UCSD-AML1 (cell line): ENCODE measurements at regions not wholly inside any gene's neighbourhood (a gene's known extent, or its start where the extent isn't known, plus 50 kb on each side); places are given as distances from the start of the nearest gene placed in this dataset.
"Not testable (repeated sequence)": the region's sequence is repeated elsewhere in the genome, so short reads cannot be mapped to it uniquely, and the experiment has no call there.

ENCODE experiments used
- DNase-seq: peaks from one replicate; lab custom pipeline; 2025; ENCODE audit not compliant: unreplicated experiment; lab: John Stamatoyannopoulos, UW

DNA sequence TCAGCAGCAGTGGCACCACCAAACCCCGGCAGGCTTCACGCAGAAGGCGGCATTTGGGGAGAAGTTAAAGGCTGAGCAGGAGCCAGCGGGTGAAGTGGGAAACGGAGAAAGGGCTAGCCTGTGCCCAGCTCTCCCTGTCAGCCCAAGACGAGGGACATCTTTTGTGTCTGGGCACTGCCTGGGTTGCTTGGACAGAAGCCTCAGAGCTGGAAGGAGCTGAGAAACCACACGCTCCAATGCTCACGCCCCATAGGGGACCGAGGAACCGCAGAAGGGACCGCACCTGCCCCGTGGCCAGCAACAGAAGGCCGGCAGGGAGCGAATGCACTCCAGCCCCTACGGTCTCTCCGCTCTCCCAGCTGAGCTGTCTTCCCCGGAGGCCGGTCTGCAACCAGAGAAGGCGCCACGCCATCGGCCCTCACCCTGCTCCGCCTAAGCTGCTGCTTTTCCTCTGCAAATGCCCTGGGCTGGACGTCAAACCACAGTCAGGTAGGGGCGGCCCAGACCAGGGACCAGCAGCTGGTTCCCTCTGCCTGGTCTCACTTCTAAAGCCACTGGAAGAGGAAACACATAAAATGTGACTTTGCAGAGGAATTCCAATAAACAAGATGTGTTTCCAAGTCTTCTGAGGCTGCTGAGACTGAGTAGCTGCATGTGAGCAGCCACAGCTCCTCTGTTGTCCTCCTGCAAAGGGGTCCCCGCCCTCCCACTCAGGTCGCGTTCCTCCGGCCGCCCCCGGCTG lies 182.4 kb upstream of the ZNF469 start:
- not testable (repeated sequence) for DNase-seq

DNA sequence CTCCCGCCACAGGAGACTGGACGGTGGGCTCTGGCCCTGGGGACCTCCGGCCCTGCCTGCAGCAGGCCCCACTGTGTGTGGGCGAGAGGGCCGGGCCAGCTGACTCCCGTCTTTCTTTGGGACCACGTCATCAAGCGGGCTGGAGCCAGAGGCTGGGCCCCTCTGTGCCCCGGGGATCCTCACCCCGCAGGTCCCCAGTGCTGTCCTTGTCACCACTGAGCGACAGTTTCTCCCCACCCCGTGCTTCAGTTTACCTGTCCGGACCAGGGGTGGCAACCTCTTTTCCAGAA lies 181.9 kb upstream of the ZNF469 start:
- no peak for DNase-seq

DNA sequence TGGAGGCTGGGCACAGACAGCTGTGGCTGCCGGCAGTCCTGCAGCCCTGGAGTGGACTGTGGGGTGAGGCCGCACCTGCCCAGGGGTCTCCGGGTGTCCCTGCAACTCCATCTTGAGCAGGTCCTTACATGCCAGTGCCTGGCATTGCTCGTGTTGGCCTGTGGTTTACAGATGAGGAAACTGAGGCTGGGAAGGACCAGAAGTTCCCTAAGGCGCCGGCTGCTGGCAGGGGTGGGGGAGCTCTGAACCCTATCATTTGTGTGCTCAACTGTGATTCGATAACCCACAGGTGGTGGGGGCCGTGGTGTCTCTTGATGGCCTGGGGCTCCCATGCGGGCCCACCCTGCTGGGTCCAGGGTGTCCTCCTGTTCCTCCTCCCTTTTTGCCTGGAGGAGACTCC lies 181.1 kb upstream of the ZNF469 start:
- not testable (repeated sequence) for DNase-seq

DNA sequence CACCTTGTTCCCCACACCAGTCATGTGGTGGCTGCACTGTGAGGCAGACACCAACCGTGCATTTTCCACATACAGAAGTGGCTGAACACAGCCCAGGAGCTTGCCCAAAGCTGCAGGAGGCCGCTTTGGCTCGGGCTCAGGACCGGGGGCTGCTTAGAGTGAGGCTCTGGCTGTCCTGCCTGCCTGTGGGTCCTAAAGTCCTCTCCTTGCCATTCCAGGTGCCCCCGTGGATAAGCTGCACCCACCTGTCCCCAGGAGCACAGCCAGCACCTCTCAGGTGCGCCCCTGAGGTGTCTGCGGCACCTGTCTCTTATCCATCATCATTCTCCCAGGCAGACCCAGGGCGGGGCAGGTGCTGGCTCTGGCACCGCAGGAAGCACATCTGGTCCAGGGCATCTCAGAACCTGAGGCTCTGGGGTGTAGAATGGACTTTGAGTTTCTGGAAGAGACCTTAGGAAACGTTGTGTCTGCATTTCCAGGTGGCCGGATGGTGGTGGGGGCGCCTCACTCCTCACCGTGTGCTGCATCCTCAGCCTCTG lies 180.5 kb upstream of the ZNF469 start:
- no peak for DNase-seq

DNA sequence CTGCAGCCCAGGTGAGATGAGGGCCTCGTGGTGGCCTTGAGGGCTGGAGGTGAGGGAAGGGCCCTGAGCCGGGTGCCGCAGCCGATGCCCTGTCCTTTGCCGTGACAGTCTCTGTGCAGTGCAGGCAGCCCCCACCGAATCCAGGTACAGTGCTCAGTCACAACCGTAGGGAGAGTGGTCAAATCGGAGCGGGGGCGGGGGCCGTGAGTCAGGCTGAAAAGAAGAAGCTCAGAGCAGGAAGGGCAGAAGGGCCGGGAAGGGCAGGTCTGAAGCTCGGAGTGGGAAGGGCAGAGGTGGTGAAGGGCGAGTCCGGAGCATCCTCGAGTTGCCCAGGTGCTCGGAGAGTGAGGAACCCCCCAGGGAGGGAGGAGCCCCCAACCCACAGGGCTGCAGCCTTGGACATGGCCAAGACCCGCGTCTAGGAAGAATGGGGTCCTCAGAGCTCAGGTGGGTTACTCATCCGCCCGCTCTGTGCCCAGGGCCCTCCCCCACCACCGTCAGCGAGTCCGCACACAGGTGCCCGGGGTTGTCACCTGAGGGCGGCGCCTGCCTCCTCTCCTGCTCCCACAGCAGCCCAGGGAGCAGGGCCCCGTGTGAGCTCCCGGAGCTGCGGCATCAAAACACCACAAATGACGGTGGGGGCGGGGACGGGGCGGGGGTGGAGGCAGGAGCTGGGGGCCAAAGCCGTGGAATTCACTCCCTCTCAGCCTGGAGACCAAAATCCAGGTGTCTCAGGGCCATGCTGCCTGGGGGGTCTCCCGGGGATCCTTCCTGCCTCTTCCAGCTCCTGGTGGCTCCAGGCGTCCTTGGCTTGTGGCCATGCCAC lies 179.7 kb upstream of the ZNF469 start:
- DNase-seq = not testable (repeated sequence)

DNA sequence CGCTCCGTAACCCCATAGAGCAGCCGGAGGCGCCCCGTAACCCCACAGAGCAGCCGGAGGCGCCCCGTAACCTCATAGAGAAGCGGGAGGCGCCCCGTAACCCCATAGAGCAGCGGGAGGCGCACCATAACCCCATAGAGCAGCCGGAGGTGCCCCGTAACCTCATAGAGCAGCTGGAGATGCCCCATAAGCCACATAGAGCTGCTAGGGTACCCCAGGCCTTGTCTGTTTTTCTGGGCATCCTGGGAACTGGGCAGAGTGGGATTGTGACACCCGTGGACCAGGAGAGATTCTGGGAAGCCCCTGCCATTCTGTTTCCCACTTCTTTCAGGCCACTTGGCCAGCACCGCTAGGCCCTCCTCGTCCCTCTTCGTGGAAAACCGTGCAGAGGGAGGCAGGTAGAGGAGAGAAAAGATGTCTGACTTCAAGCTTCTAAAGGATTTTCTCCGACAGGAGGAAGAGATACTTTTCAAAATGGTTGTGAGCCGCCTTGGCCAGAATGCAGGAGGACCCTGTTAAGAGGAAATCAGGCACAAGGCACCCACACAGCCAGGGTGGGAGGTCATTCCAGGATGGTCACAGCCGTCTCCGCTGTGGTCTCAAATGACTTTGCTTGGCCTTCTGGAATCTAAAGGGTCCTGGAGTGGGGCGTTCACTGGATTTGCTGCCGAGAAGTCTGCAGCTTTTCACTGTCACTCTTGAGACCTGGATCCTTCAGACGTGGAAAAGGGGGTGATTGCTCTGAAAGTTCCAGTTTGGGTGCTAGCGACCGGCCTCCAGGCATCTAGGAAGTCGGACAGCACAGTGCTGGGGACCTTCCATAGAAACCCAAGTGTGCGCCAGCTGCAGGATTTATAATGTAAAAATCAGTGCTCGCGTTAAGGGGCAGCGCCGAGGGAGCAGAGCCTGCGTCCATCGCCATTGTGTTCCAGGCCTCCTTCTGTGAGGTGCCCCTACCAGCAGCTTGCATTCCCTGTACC lies 178.3 kb upstream of the ZNF469 start:
- not testable (repeated sequence) for DNase-seq

DNA sequence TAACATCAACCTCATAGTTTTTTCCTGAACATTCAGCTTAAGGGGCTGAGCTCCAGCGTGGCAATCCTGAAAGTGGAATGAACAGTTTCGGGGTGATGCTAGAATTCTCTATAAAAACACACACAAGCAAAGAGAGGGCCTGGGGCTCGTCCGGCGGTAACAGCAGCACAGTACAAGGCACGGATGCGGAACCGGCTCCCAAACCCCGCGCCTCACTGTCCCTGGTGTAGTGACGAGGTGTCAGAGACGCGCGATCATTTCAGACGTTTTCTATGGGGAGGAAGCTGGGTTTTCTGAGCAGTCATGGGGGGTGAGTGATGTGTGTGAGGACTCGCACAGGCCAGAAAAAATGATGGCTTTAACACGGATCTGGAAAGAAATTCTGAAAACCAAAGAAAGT lies 177.3 kb upstream of the ZNF469 start:
- not testable (repeated sequence) for DNase-seq

DNA sequence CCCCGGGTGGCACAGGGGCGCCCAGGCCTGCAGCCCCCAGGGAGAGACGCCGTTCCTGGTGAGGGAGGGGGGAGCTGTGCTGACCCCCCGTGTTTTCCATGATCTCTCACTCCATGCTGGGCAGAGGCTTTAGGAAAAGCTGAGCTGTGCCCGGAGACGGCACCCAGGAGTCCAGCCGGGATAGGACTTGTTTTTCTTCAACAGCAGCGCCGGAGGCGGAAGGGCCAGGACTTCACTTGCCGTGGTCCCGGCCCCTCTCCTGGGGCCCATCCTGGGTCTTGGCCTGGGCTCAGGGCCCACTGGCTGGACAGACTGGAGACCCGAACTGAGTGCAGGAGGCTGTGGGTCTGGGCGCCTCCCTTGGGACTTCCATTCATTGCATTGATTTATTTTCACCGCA lies 176.8 kb upstream of the ZNF469 start:
- not testable (repeated sequence) for DNase-seq

DNA sequence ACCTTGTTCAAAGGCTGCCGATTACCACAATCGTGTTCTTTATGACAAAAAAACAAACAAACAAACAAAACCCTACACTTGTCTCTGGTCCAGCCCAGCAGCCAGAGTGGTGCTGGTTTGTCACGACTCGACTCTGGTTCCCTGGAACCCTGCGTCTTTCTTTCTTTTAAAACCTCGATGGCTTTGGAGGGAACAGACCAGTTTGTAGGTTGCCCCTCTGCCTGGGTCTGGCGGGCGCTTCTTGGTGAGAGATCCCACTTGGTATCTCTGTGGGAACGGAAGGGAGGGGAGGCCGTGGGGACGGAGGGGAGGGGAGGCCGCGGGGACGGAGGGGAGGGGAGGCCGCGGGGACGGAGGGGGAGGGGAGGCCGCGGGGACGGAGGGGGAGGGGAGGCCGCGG lies 176.2 kb upstream of the ZNF469 start:
- DNase-seq = not testable (repeated sequence)

DNA sequence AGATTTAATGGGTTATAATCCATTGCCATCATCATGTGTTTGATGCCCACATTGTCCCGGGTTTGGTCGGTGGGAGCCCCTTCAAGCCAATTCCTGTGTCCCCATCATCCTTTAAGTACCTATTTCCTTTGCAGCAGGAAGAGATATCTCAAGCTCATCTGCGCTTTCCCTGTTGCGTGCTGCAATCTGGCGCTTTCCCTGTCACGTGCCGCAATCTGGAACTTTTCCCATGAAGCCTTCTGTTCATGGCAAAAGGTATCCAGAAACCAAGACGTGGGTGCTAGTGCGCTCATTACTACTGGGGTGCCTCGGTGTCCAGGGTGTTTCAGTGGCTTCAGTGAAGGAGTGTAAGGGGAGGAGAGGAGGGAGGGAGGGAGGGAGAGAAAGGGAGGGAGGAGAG lies 174.6 kb upstream of the ZNF469 start:
- DNase-seq = no peak

DNA sequence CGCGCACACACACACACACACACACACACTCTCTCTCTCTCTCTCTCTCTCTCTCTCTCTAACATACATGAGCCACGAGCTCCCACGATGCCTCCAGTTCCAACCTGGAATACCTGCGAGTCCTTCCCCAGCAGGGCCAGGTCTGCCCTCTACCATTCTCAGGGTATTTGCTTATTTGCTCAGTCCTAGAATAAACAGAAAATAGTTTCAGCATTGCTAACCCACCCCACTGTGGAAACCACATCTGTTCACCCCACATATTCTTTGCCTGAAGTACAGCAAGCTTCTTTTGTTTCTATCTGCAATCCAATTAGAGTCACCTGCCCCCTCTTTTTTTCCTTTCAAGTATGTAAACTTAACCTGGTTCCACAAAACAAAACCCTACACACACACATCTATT lies 174.0 kb upstream of the ZNF469 start:
- not testable (repeated sequence) for DNase-seq

DNA sequence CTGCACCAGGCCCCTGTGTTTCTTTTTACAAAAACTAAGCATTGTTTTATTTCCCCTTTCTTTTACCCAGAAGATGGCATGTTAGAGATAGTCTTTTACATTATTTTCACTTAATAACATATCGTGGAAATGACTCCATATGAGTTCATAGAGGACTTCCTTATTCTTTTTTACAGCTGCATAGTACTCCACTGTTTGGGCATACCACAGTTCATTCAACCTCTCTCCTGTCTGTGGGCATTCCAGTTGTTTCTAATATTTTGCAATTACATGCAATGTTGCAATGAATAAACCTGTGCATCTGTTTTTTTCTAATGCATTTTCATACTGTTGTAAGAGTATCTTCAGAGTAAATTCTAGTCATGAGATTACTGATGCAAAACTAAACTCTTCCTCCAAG lies 173.2 kb upstream of the ZNF469 start:
- not testable (repeated sequence) for DNase-seq

DNA sequence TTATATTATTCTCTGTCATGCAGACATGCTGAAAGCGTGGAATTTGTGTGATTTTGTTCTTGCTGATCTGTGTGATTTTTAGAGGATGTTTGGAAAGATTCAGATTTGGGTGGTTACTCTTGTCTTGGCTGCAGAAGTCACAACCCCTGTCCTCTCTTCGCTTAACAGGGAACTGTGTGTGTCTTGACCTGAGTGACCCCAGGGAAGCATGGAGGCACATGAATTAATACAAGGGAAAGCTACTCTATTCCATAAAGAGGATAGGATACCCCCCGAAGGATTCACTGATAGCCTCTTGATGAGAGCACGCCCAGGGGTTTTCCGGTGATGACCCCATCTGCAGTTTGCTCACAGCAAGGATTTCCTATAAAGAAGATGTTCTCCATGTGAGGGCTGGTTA lies 168.8 kb upstream of the ZNF469 start:
- not testable (repeated sequence) for DNase-seq

DNA sequence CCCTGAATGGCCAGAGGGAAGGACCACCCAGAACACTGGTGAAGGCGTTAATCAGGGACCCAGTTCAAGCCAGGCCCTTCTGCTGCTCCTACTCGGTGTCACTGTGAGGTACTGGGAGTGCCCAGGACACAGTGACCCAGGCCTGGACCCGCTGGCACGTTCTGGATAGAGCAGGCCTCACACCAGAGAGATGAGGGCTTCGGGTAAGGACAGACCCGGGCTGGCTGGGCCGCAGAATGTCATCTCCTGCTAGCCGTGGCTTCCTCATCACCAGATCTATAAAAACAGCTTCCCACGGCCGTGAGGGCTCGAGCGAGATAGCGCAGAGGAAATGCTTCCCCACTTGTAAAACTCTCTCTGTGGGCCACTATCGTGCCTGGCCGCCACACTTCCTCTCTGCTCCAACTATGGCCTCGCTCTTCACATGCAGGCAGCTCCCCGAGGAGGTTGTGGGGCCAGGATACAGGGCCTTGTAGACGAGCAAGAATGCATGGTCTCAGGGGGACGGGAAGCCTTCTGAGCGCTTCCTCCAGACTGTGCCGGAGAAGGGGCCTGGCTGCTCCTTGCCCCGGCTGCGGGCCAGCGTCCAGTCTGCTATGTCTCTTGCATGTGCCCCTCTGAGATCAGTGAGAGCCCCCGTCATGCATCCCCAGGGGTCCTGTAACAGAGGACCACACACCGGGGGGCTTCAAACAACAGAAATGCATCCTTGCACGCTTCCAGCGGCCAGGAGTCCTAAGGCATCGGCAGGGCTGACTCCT lies 161.6 kb upstream of the ZNF469 start:
- peak; percentile 67 for DNase-seq

DNA sequence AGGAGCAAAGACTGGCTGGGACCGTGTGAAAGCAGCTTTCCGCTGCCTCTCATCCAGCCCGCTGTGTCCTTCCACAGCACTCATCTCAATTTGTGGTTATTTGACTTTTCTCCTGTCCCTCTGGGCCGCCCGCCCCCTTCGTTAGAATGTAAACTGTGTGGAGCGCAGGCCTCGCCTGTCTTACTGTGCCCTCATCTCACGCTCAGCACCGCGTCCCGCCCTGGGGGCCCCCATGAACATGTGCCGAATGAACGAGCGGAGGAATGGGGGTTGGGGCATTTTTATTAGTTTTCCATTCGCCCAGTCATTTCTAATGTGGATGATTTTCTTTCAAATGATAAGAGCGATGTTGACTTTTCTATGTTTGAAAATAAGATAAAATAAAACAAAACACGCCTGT lies 159.1 kb upstream of the ZNF469 start:
- not testable (repeated sequence) for DNase-seq

DNA sequence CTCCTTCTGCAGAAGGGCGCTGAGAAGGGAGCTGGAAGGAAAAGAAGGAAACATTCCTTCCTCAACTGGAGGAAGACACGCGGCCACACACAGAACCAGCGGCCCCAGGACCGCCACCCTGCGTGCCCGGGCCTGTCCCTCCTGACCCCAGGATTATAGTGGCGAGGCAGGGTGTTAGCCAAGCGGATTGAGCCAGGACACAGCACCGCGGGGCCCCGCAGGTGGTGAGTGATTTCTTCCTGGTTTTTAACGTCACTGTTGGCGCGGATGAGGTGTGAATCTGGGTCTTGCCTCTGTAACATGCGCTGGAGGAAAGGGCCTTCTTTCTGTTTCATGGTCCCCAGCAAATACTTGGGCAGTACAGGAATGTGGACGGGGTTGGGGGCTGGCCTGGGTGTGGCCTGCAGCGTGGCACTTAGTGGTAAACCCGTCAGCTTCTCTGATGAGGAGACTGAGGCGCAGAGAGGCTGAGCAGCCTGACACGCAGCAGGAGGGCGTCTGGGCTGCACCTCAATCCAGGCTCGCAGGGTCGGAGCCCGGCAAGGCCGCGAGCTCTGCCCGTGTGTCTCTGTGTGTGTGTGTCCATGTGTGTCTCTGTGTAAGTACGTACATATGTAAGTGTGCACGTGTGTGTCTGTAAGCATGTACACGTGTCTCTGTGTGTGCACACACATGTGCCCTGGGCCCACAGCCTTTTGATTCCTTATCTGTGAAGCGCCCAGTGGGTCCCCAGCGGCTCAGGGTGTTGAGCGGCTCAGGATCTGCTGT lies 158.4 kb upstream of the ZNF469 start:
- not testable (repeated sequence) for DNase-seq

DNA sequence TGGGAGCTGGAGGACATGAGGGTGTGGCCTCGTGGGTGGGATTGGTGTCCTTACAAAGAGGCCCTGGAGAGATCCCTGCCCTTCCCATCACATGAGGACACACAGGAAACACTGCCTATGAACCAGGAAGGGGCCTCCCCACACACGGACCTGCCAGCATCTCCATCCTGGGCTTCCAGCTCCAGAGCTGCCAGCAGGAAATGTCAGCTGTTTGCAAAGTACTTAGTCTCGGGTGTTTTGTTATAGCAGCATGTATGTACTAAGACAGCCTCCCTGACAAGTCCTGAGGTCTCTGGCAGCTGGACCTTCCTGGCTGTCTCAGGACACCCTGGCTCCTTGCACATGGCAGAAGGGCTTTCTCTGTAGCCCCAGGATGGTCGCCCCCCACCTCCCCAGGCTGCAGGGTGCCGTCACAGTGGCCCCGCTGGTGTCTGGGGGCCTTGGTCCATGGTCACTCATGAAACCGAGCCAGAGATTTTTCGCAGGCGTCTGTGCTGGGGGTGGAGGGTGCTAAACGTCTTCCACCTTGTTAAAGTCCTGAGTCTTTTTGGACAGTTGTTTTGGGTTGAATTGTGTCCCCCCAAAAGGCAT lies 157.0 kb upstream of the ZNF469 start:
- not testable (repeated sequence) for DNase-seq

DNA sequence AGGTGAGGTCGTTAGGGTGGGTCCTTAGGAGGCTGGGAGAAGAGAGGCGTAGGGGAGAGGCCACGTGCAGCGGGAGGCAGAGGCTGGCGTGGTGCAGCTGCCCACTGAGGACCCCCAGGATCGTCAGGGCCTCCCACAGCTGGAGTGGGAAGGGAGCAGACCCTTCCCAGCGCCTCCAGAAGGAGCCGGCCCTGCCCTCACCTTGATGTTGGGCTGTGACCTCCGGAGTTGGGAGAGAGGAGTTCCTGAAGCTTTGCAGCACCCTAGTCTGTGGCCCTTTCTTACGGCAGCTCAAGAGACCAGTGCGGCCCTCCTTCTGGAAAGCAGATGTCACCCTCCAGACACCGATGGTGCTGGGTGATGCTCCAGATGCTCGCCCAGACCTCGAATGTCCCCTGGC lies 156.5 kb upstream of the ZNF469 start:
- DNase-seq = not testable (repeated sequence)

DNA sequence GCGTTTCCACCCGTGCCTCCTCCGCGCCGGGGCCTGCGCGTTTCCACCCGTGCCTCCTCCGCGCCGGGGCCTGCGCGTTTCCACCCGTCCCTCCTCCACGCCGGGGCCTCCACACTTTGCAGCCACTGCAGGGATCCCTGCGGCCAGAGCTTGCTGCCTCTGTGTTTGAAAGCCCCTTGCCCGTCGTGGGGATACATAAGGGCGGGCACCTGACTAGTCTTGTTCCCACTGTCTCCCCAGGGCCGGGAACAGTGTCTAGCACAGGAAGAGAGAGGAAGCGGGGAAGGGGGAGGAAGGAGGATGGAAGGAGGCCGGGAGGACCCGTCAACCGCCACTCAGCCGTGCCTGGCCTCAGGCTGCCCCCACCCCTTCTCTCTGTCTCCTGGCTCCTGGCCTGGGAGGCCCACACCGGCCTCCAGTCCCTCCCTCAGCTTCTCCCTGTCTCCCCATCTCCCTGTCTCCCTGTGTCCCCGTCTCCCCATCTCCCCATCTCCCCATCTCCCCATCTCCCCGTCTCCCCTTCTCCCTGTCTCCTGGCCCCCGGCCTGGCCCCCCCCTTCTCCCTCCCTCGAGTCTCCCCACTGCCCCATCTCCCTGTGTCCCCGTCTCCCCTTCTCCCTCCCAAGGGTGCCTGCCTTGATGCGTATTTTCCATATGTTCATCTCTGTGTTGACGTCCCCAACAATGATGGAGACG lies 155.6 kb upstream of the ZNF469 start:
- DNase-seq = not testable (repeated sequence)
